ENCODE measurements at regions not wholly inside any gene's neighbourhood (a gene's known extent, or its start where the extent isn't known, plus 50 kb on each side); places are given as distances from the start of the nearest gene placed in this dataset.

DNA sequence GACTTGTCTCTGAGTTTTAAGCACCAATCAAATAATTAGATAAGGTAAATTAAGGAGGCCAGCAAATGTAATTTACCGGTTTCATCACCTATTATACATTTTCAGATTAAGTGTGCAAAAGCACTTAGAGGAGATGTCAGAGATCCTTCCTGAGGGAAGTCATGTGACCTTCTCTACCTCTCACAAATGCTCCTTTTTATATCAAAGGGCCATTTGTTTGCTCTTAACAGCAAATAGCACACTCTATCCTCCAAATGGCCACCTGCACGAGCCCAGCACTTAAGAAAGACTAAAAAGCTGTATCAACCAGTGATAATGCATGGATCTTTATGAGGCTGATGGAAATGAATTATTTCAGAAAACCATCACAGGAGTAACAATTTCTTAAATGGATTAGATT, 149.4 kb downstream of the ELOVL4 start:
- TF ChIP-seq ZFX (IDR thresholded peaks at IDR 0.05) (no peak), CTCF (conservative IDR thresholded peaks at IDR 0.05) (no peak)
- no peak overlapping the region for H3K27ac ChIP-seq

DNA sequence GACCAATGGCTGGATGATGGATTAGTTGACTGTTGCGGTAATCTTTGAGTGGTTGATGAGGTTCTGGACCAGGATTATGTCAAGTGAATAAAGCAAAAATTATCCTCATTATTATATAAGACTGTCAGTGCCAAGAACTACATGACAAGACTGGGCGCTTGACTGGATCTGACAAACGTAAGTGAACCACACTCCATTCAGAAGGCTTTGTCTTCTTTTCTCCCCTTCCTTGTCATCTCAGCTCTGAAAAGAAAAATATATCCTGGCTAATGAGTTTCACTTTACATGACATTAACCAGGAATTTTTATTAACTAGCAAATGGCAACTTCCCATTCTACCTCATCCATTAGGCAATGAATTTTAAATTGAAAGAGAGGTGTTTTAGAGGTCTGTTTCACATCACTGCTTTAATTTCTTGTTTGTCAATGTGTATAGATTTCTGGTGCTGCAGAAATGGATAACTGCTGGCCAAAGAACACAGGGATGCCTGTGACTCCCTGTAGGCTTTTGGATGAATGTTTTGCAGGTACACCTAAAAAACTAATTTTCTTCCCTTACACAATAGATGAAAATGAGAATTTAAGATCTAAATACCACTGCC, 150.1 kb downstream of the ELOVL4 start:
- H3K27ac ChIP-seq, result no peak overlapping the region
- TF ChIP-seq CTCF (conservative IDR thresholded peaks at IDR 0.05), result no peak
- TF ChIP-seq ZFX (IDR thresholded peaks at IDR 0.05), result no peak

- no peak overlapping the region for H3K27ac ChIP-seq
- TF ChIP-seq CTCF (conservative IDR thresholded peaks at IDR 0.05) (no peak), ZFX (IDR thresholded peaks at IDR 0.05) (no peak)
Observed at GRCh38 chr6:79796197-79796596, 151.2 kb downstream of the ELOVL4 start.

DNA sequence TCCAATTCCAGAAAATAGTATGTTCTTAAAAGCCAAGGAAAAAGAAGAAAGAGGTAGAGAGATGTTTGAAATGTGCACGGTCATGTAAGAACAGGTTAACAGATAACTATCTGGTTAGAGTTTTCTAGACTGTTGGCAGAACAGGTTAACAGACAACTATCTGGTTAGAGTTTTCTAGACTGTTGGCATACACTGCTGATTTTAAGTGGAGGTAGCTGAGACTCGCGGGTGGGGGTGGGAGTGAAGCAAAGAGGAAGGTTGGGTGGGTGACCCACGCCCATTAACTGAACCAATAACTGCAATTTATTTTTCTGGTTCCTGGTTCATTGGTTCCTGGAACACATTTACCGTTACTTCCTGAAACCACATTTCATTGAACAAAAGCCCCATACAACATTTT, 157.5 kb downstream of the ELOVL4 start:
- TF ChIP-seq CTCF (conservative IDR thresholded peaks at IDR 0.05), result no peak
- TF ChIP-seq ZFX (IDR thresholded peaks at IDR 0.05), result no peak
- no peak overlapping the region for H3K27ac ChIP-seq

GRCh38 chr6:79788756-79789155, 157.6 kb downstream of the SH3BGRL2 start:
- no peak overlapping the region for H3K27ac ChIP-seq
- TF ChIP-seq CTCF (conservative IDR thresholded peaks at IDR 0.05), result no peak

- no peak overlapping the region for H3K27ac ChIP-seq
- no peak for TF ChIP-seq CTCF (conservative IDR thresholded peaks at IDR 0.05)
- no peak for TF ChIP-seq ZFX (IDR thresholded peaks at IDR 0.05)
Observed at GRCh38 chr6:79787626-79788025, 156.5 kb downstream of the SH3BGRL2 start.

- H3K27ac ChIP-seq, result no peak overlapping the region
- TF ChIP-seq CTCF (conservative IDR thresholded peaks at IDR 0.05) (no peak), ZFX (IDR thresholded peaks at IDR 0.05) (no peak)
Observed at GRCh38 chr6:79784395-79784753, 153.2 kb downstream of the SH3BGRL2 start.
